GM19193 (cell line): ENCODE measurements at regions not wholly inside any gene's neighbourhood (a gene's known extent, or its start where the extent isn't known, plus 50 kb on each side); places are given as distances from the start of the nearest gene placed in this dataset.

Source experiments
- POLR2A ChIP-seq: IDR thresholded peaks from 4 replicates; pipeline ENCODE4 v1.6.1; 2011; ENCODE audit not compliant: insufficient read depth, insufficient read length; ENCODE audit errors: extremely low read depth

- TF ChIP-seq POLR2A: no peak
Measured at GRCh38 chr12:69151254-69151764, 88.1 kb upstream of the CPSF6 start.

DNA sequence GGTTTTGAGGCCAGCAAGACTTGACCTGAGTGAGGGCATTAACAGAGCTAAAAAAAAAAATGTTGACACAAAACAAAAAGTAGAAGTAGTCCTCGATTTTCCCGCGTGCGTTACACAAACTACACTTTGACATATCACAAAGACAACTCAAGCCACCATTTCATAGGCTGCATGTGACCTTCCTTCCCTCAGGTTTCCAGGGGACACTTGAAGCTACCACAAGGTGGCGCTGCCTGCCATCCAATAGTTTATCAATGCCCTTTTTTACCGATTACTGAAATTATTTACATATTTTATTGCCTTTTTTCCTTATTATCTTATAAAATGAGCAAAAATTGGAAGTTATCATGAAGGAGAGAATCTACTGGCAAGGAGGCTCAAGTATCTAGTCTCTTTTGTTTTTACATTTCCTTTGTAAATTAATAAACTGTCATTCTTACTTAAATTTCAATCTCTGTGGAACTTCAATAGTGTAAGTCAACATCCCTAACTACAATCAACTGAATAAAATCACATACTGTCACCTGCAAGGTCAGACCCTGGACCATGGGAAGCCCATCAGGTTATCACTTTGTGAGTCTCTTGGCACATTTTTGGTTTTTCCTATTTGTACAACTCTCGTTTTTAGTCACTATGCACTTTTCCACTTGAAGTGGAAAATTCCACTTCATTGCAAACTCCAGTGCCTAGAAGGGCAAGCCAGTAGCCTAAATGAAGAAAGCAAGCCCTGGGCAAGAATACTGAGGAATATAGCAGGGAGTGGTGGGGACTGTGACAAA, 84.6 kb upstream of the CPSF6 start:
- TF ChIP-seq POLR2A: no peak

- peak; percentile 19 for TF ChIP-seq POLR2A
Measured at GRCh38 chr12:69157023-69157655, 82.2 kb upstream of the CPSF6 start.

DNA sequence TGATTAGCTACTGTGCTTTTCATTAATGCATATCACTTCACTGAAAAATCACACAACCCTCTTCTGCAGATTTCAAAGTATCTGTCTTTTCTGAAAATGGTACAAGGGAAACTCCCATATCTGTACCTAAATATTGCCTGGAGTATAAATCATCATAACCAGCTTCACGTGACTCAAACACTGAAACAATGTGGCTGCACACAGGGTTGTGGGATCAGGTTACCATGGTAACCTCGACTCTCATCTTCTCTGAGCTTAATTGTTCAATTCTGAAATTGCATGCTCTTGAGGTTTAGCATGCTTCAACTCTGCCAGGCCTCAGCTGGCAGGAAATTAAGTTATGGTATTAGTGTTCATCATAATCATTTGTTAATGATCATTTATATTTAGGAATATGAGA, 77.5 kb upstream of the CPSF6 start:
- TF ChIP-seq POLR2A: no peak

DNA sequence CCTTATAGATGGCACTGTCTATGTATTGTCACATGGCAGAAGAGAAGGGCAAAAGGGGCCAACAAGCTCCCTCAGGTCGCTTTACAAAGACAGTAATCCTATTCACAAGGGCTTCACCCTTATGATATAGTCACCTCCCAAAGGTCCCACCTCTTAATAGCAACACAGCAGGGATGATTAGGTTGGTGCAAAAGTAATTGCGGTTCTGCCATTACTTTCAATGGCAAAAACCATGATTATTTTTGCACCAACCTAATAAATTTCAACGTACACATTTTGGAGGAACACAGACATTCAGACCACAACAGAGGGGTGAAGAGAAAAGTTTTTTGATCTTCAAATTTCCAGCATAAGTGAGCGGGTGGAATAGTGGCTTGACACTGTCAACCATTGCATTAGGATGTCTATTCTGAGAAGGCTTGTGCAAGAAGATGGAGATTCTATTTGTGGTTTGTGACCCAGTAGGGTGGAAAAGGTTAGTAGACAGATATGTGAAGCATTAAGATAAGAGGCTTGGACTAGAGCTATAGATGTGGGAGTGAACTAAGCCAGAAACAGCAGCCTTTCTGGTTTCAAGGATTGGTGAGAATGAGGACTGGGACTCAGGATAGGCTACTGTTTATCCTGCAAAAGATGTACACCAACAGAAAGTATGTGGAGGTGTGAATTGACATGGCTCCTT, 75.5 kb upstream of the CPSF6 start:
- TF ChIP-seq POLR2A: no peak

GRCh38 chr12:69167648-69168165, 71.7 kb upstream of the CPSF6 start:
- no peak for TF ChIP-seq POLR2A

- no peak for TF ChIP-seq POLR2A
Measured at GRCh38 chr12:69168363-69168762, 71.0 kb upstream of the CPSF6 start.

- no peak for TF ChIP-seq POLR2A
Measured at GRCh38 chr12:69168828-69169227, 70.5 kb upstream of the CPSF6 start.

GRCh38 chr12:69170293-69170692, 69.1 kb upstream of the CPSF6 start:
- no peak for TF ChIP-seq POLR2A

DNA sequence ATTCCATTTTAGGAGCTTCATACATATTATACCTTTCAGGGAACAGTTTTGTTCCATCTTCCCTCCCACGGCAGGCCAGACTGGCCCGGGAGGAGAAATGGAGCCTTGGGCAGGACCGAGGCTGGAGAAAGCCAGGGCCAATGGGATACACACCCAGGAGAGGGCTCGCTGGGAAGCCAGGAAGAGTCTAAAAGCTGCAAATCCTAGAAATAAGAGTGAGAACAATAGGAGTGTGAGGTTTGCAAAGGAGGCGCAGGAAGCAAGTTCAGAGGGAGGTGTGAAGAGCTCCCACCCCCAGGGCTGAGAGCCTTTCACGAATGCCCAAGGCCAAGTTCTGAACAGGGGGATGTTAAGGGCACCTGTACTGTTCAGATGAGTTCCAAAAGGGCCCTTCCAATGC, 67.5 kb upstream of the CPSF6 start:
- no peak for TF ChIP-seq POLR2A

- no peak for TF ChIP-seq POLR2A
Measured at GRCh38 chr12:69172491-69172890, 66.9 kb upstream of the CPSF6 start.

DNA sequence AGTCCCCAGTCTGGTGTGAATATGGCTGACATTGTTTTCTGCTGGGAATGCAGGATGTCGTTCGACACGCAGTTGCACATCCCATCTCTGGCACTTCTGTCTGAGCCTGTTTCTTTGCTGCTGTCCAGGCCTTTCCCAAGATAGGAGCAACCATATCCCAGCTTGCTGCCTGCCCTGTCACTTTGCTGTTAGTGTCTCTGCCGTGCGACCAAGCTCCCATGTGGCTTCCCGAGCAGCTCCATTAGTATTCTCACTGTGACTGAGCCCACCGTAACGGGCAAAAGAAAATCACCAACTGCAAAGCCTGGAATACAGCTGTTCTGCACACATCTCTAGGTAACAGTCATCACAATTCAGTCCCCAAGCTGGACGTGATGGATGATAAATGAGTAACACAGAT, 66.0 kb upstream of the CPSF6 start:
- no peak for TF ChIP-seq POLR2A

DNA sequence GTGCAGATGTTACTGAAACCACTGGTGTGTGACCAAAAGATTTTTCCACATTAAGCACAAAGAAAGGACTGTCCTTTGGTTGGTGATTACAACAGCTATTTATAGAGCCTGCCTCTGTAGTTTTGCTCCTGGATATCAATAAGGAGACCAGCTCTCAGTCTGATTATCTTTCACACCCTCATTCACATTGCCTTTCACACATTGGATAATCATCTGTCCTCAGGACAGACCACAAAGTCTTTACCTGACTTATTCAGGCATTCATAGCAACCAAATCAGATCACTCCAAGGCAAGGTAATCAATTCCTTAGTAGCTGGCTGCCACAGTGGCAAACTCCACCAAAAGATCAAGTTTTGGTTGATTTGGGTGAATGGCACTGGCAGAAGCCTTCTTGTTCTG, 59.6 kb upstream of the CPSF6 start:
- no peak for TF ChIP-seq POLR2A

GRCh38 chr12:69189378-69189978, 49.9 kb upstream of the CPSF6 start:
- no peak for TF ChIP-seq POLR2A
